ENCODE measurements at regions not wholly inside any gene's neighbourhood (a gene's known extent, or its start where the extent isn't known, plus 50 kb on each side); places are given as distances from the start of the nearest gene placed in this dataset.

DNA sequence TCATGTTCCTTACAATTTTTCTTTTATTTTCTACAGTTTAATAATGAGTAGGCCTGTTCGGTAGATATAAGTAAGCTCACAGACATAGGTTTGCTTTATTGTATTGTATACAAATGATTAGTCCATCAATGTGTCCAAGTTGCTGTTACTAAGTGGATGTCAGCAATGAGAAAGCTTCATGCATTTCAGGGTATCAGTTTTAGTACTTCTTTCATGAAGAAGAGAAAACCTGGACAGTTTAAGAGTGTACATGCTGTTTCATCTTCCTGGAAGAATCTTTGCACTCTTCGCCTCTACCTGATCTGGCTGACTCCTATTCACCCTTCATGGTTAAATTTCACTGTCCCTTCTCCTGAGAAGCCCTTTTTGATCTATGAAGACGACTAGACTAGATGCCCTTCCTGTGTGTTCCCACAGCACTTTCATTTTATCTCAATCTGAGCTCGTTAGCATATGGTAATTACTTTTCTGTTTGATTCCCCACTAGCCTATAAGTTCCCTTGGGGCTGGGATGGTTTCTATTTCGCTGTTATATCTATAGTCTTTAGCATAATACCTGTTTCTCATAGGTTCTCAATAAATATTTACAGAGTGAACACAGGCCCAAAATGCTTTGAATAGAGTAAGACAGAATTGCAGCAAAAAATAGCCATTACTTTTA lies 70.7 kb downstream of the CETN3 start:
- DNase-seq (ENCODE audit: low read depth in 1 of 2, low spot score in 1 of 2): no peak
- Histone ChIP-seq H3K27ac (replicated peaks) (no peak overlapping the region), H3K27me3 (ENCODE audit: insufficient read depth, poor library complexity, severe bottlenecking) (no peaks in the 10 kb centered on the region), H3K4me3 (replicated peaks; ENCODE audit: insufficient read depth, low read length) (no peak overlapping the region)
- TF ChIP-seq CTCF (IDR thresholded peaks at IDR 0.05; ENCODE audit: insufficient read depth, low read length) (no peak), SPI1 (IDR thresholded peaks at IDR 0.05; ENCODE audit: borderline replicate concordance, low read depth) (no peak), GABPA (IDR thresholded peaks at IDR 0.05; ENCODE audit: low read depth) (no peak), POLR2AphosphoS5 (IDR thresholded peaks at IDR 0.05; ENCODE audit: low read depth) (no peak)
- TF ChIP-seq, protein P1, sequence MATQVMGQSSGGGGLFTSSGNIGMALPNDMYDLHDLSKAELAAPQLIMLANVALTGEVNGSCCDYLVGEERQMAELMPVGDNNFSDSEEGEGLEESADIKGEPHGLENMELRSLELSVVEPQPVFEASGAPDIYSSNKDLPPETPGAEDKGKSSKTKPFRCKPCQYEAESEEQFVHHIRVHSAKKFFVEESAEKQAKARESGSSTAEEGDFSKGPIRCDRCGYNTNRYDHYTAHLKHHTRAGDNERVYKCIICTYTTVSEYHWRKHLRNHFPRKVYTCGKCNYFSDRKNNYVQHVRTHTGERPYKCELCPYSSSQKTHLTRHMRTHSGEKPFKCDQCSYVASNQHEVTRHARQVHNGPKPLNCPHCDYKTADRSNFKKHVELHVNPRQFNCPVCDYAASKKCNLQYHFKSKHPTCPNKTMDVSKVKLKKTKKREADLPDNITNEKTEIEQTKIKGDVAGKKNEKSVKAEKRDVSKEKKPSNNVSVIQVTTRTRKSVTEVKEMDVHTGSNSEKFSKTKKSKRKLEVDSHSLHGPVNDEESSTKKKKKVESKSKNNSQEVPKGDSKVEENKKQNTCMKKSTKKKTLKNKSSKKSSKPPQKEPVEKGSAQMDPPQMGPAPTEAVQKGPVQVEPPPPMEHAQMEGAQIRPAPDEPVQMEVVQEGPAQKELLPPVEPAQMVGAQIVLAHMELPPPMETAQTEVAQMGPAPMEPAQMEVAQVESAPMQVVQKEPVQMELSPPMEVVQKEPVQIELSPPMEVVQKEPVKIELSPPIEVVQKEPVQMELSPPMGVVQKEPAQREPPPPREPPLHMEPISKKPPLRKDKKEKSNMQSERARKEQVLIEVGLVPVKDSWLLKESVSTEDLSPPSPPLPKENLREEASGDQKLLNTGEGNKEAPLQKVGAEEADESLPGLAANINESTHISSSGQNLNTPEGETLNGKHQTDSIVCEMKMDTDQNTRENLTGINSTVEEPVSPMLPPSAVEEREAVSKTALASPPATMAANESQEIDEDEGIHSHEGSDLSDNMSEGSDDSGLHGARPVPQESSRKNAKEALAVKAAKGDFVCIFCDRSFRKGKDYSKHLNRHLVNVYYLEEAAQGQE (IDR thresholded peaks at IDR 0.05; ENCODE audit: insufficient replicate concordance, low read depth): no peak

DNA sequence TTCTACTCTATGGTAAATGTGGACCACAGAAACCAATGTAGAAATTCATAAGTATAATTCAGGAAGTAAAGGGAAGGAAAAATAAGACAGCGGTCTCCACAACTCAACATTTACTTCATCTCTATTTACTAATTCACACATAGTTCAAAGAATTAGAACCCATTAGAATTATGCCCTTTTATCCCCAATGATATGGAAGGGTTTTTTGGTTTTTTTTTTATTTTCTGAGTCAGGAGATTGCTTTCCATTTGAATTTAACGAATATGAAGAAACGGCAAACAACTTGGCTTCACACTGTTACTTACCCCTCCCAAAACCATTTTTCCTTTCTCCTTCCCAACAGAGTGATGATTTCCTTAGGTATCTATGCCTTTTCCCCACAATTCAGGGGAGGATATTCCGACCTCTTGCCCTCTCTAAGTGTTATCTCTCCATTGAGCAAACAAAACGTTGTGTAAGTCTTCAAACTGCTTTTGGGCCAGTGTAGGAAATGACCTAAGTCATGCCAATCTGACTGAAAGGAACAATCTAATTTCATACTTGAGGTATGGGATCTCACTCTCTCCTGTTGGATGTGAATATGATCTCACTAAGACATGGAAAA lies 72.0 kb downstream of the CETN3 start:
- H3K4me3 ChIP-seq (replicated peaks; ENCODE audit: insufficient read depth, low read length): no peak overlapping the region
- no peak overlapping the region for H3K27ac ChIP-seq (replicated peaks)
- no peaks in the 10 kb centered on the region for H3K27me3 ChIP-seq (ENCODE audit: insufficient read depth, poor library complexity, severe bottlenecking)
- no peak for DNase-seq (ENCODE audit: low read depth in 1 of 2, low spot score in 1 of 2)
- TF ChIP-seq, protein P1 (IDR thresholded peaks at IDR 0.05; ENCODE audit: insufficient replicate concordance, low read depth): no peak
- no peak for TF ChIP-seq POLR2AphosphoS5 (IDR thresholded peaks at IDR 0.05; ENCODE audit: low read depth)
- no peak for TF ChIP-seq SPI1 (IDR thresholded peaks at IDR 0.05; ENCODE audit: borderline replicate concordance, low read depth)
- no peak for TF ChIP-seq GABPA (IDR thresholded peaks at IDR 0.05; ENCODE audit: low read depth)
- TF ChIP-seq CTCF (IDR thresholded peaks at IDR 0.05; ENCODE audit: insufficient read depth, low read length): no peak

- no peaks in the 10 kb centered on the region for H3K27me3 ChIP-seq (ENCODE audit: insufficient read depth, poor library complexity, severe bottlenecking)
- H3K4me3 ChIP-seq (replicated peaks; ENCODE audit: insufficient read depth, low read length): no peak overlapping the region
- TF ChIP-seq POLR2AphosphoS5 (IDR thresholded peaks at IDR 0.05; ENCODE audit: low read depth) (no peak), CTCF (IDR thresholded peaks at IDR 0.05; ENCODE audit: insufficient read depth, low read length) (no peak), GABPA (IDR thresholded peaks at IDR 0.05; ENCODE audit: low read depth) (no peak), SPI1 (IDR thresholded peaks at IDR 0.05; ENCODE audit: borderline replicate concordance, low read depth) (no peak)
- TF ChIP-seq, protein P1 (IDR thresholded peaks at IDR 0.05; ENCODE audit: insufficient replicate concordance, low read depth): no peak
- no peak for DNase-seq (ENCODE audit: low read depth in 1 of 2, low spot score in 1 of 2)
- no peak overlapping the region for H3K27ac ChIP-seq (replicated peaks)
Measured at GRCh38 chr5:90336752-90337151, 72.8 kb downstream of the CETN3 start.
